Body of pancreas (tissue), 4 donors: ENCODE measurements at regions not wholly inside any gene's neighbourhood (a gene's known extent, or its start where the extent isn't known, plus 50 kb on each side); places are given as distances from the start of the nearest gene placed in this dataset.

ENCODE experiments used
- POLR2A ChIP-seq, 3 donors: fragments of 450-650 bp; IDR thresholded peaks; one replicate each; pipeline ENCODE4 v1.6.1; 2016; ENCODE audit warnings: antibody characterized with exemption in 3 of 3, mild to moderate bottlenecking in 2 of 3
- TF ChIP-seq, protein P1 (sequence below), 7 experiments: fragments of 450-650 bp in 4 of 7; fragments of 200-600 bp in 3 of 7; sonication (generic) in 3 of 7; IDR thresholded peaks; one replicate each; pipeline ENCODE4 v1.5.1; 2016 to 2019; ENCODE audit warnings: antibody characterized with exemption in 7 of 7

DNA sequence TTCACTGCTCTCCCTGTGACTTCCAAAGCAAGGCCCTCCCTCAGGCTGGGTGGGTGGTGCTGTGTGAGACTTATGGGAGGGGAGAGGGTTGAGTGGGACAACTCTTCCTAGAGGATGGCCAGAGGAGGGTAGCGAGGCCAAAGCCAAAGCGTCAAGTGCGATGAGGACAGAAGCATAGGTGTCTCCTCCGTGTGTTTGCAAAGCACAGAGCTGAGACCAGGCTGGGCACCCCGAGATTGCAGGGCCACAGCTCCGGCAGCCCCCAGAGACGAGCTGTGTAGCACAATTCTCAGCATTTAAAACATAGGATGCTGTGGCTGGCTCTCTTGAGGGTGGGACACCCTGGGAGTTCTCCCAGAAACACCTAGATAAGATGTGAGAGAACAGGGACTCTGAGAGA is 1374.5 kb downstream of the BRD1 start:
- TF ChIP-seq, protein P1, sequence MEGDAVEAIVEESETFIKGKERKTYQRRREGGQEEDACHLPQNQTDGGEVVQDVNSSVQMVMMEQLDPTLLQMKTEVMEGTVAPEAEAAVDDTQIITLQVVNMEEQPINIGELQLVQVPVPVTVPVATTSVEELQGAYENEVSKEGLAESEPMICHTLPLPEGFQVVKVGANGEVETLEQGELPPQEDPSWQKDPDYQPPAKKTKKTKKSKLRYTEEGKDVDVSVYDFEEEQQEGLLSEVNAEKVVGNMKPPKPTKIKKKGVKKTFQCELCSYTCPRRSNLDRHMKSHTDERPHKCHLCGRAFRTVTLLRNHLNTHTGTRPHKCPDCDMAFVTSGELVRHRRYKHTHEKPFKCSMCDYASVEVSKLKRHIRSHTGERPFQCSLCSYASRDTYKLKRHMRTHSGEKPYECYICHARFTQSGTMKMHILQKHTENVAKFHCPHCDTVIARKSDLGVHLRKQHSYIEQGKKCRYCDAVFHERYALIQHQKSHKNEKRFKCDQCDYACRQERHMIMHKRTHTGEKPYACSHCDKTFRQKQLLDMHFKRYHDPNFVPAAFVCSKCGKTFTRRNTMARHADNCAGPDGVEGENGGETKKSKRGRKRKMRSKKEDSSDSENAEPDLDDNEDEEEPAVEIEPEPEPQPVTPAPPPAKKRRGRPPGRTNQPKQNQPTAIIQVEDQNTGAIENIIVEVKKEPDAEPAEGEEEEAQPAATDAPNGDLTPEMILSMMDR (IDR thresholded peaks at IDR 0.05), result no peak
- no peak for TF ChIP-seq POLR2A (IDR thresholded peaks at IDR 0.05)
